ENCODE measurements at regions not wholly inside any gene's neighbourhood (a gene's known extent, or its start where the extent isn't known, plus 50 kb on each side); places are given as distances from the start of the nearest gene placed in this dataset.
"Not testable (repeated sequence)": the region's sequence is repeated elsewhere in the genome, so short reads cannot be mapped to it uniquely, and the experiment has no call there.

- intact Hi-C loops (cut with DNase I), result no loop called here
Observed at GRCh38 chr12:66767536-66767935, 88.7 kb upstream of the GRIP1 start.

GRCh38 chr12:66768293-66768692, 89.4 kb upstream of the GRIP1 start:
- no peak for DNase-seq (ENCODE audit: low spot score)
- intact Hi-C loops (cut with DNase I), result no loop called here

More at GRCh38 chr12:66767536-66767935, 88.7 kb upstream of the GRIP1 start:
- DNase-seq (ENCODE audit: low spot score), result no peak

- intact Hi-C loops (cut with DNase I), result no loop called here
- DNase-seq (ENCODE audit: low spot score), result no peak
Observed at GRCh38 chr12:66774929-66775328, 96.1 kb upstream of the GRIP1 start.

- no peak for DNase-seq (ENCODE audit: low spot score)
- intact Hi-C loops (cut with DNase I), result no loop called here
Observed at GRCh38 chr12:66775871-66776270, 97.0 kb upstream of the GRIP1 start.

DNA sequence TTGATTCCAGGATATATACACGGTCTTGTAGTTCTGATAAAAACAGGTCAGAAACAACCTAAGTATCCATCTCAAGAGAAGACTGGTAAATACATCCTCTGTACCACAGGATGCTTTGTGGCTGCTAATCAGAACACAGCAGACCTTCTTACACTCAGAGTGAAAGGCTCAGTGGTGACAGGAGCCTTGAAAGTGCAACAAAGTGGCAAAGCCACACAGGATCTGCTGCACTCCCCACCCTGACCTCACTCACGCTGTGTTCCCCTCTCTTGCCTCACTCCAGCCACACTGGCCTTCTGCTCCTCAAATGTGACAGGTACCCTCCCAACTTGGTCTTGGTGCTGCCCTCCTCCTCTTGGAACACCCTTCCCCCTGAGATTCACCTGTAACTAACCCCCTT, 98.1 kb upstream of the GRIP1 start:
- DNase-seq (ENCODE audit: low spot score), result no peak
- intact Hi-C loops (cut with DNase I), result no loop called here

GRCh38 chr12:66779466-66779865, 100.6 kb upstream of the GRIP1 start:
- intact Hi-C loops (cut with DNase I), result no loop called here
- no peak for DNase-seq (ENCODE audit: low spot score)

DNA sequence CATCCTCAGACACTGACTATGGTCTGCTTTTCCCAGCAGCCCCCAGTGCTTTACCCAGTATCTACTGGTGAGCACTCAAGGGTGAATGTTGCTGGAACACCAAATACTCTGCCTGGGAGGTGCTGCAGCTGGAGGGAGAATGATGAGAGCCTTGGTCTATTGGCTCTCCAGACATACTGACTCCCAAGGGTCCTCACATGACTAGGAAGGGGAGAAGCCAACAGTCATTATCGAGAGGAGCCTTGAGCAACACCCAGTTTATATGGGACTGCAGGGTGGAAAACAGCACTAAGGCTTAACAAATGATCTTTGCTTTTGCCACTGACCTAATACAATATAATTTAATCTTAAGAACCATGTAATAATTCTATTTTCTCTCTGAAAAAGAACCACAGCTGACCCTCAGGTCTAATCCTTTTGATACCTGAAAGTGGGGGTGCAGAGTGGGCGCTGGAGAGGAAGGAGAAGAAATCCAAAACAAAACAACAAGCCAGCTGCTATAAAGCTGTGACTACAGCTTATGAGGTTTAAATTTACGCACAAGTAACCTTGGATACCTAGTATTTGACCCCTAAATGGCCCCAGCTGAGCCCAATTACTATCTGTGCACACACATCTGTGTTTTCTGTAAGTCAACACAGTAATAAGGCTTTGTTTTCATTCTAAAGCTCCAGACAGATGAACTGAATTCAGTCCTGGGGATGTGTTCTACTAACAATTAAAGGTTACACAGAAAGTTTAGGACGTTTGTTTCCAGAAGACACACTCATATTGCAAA, 107.8 kb upstream of the GRIP1 start:
- DNase-seq (ENCODE audit: low spot score), result no peak
- intact Hi-C loops (cut with DNase I), result no loop called here

- no peak for DNase-seq (ENCODE audit: low spot score)
- intact Hi-C loops (cut with DNase I), result no loop called here
Observed at GRCh38 chr12:66799551-66799950, 120.7 kb upstream of the GRIP1 start.

DNA sequence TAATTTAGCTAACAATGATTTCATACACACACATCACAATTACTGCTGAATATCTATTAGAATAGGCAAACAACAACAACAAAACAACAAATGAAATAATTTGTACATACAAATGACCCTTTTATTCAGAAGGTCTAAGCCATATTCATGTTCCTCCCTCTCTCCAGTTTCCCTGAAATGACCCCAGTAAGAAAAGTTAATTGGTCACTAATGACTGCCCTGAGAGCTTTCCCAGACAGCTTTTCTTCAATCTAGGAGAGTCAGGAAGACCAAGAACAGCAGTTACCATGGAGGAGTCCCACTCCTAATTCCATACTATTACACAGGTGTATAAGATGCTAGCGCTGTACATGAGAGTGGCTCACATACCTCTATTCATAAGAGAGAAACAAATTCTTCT, 121.2 kb upstream of the GRIP1 start:
- no peak for DNase-seq (ENCODE audit: low spot score)
- intact Hi-C loops (cut with DNase I), result no loop called here

GRCh38 chr12:66803930-66804329, 125.1 kb upstream of the GRIP1 start:
- no peak for DNase-seq (ENCODE audit: low spot score)
- intact Hi-C loops (cut with DNase I), result no loop called here

GRCh38 chr12:66804563-66804974, 125.7 kb upstream of the GRIP1 start:
- intact Hi-C loops (cut with DNase I), result no loop called here
- DNase-seq (ENCODE audit: low spot score), result no peak

DNA sequence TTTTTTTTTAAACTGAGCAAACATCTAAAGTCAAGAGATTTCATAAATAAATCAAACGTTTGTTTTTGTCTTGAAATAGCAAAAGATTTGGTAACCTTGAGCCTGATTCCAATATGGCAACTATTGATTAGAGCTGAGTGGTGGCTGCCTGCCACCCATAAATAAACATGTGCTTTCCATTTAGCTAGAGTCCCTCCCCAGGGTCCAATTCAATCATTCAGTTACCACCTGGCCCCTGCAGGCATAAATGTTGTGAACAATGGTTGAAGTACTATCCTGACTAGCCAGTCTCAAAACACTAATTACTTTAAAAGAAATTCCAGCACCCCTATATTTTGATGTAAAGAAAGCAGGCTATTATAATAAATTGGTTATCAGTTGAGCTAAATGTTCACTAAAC, 129.7 kb upstream of the GRIP1 start:
- DNase-seq (ENCODE audit: low spot score), result no peak

GRCh38 chr12:66813137-66813892, 134.4 kb upstream of the GRIP1 start:
- DNase-seq (ENCODE audit: low spot score), result no peak
- intact Hi-C loops (cut with DNase I), result no loop called here

More for the DNA sequence above, 129.7 kb upstream of the GRIP1 start:
- intact Hi-C loops (cut with DNase I), result no loop called here

DNA sequence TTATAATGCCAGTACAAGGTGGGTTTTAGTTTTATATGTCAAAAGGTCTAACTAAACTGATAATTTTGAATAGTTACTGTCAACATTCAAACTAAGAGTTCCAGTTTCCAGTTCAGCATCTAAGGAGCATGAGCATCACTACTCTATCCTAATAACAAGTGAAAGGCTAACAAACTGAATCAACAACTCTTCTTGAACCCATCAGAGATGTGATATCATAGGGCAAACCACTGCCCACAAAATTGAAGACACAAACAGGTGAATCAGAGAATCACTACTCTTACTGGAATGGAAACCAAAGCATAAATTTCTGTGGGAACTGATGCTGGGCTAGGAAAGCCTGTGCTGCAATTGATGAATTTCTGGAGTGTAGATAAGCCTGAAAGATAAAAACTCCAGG, 140.7 kb upstream of the GRIP1 start:
- DNase-seq (ENCODE audit: low spot score), result no peak
- intact Hi-C loops (cut with DNase I), result no loop called here

- intact Hi-C loops (cut with DNase I), result no loop called here
- no peak for DNase-seq (ENCODE audit: low spot score)
Observed at GRCh38 chr12:66822961-66823360, 144.1 kb upstream of the GRIP1 start.

DNA sequence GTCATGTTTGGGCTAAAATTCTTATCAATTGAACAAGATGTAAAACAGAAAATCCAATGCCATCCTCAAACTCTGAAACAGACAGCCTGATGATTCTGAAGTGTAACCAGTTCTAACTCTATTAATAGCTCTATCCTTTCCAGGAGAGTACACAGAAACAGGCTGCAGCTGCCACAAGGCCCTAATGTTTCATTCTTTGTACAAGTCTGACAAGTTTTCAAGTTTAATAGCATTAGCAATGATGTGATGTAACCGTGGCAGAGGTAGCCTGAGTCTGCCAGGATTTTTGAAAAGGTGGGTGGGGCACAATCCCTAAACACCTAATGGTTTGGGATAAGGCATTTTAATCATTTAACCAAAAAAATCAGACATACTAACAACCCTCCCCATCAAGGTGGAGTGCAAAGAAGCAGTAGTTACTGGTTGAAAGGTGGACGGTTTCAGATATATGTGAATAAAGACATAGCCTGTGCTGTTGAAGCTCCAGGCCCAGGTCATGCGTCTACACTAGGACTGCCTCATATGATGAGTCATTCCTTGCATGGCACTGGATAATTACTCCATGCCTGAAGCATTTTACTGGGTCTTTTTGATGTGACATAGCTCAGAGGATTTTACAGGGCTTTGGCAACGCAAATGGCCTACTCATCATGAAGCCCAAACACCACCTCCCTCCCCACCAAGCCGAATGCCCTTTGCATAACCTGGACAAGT, 145.1 kb upstream of the GRIP1 start:
- DNase-seq (ENCODE audit: low spot score), result no peak
- intact Hi-C loops (cut with DNase I), result no loop called here

DNA sequence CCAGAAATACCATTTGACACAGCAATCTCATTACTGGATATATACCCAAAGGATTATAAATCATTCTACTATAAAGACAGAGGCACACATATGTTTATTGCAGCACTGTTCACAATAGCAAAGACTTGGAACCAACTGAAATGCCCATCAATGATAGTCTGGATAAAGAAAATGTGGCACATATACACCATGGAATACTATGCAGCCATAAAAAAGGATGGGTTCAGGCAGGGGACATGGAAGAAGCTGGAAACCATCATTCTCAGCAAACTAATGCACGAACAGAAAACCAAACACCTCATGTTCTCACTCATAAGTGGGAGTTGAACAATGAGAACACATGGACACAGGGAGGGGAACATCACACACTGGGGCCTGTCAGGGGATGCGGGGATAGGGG, 147.0 kb upstream of the GRIP1 start:
- intact Hi-C loops (cut with DNase I); DNase-seq (ENCODE audit: low spot score): not testable (repeated sequence)

DNA sequence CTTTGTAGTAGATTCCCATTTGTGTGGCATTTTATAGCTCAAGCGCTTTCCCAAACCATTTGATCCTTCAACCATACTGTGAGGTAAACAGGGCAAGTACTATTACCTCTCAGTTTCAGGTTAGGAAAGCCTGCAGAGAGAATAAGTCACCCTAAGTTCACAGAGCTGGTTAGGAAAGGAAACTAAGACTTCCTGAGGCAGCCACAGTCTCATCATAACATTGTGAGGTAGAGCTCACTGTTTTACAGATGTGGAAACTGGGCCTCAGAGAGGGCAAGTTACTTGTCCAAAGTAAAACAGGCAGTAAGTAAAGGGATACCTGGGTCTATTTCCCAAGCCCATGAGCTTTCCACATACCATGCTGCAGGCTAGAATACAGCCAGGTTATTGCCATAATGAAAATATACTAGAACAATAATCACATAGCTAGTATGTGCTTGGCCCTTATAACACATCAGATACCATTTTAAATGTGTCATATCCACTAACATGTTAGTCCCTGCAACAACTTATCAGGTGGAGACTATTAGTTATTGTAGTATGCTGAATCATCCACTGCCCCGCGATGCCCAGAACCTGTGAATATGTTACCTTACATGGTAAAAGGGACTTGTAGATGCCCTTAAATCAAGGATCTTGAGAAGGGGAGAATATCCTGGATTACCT, 150.9 kb upstream of the GRIP1 start:
- intact Hi-C loops (cut with DNase I), result no loop called here
- DNase-seq (ENCODE audit: low spot score), result no peak

- DNase-seq (ENCODE audit: low spot score), result no peak
- intact Hi-C loops (cut with DNase I), result no loop called here
Observed at GRCh38 chr12:66831495-66831894, 152.6 kb upstream of the GRIP1 start.

- intact Hi-C loops (cut with DNase I), result no loop called here
- DNase-seq (ENCODE audit: low spot score), result no peak
Observed at GRCh38 chr12:66832997-66833396, 154.1 kb upstream of the GRIP1 start.

Data from posterior vena cava (tissue), 2 donors.